ENCODE measurements at regions not wholly inside any gene's neighbourhood (a gene's known extent, or its start where the extent isn't known, plus 50 kb on each side); places are given as distances from the start of the nearest gene placed in this dataset.

- DNase-seq (ENCODE audit: low read depth, low spot score), result peak; percentile 40
These were observed 290.3 kb downstream of the TRIB2 start for GRCh38 chr2:13006829-13007717.

DNA sequence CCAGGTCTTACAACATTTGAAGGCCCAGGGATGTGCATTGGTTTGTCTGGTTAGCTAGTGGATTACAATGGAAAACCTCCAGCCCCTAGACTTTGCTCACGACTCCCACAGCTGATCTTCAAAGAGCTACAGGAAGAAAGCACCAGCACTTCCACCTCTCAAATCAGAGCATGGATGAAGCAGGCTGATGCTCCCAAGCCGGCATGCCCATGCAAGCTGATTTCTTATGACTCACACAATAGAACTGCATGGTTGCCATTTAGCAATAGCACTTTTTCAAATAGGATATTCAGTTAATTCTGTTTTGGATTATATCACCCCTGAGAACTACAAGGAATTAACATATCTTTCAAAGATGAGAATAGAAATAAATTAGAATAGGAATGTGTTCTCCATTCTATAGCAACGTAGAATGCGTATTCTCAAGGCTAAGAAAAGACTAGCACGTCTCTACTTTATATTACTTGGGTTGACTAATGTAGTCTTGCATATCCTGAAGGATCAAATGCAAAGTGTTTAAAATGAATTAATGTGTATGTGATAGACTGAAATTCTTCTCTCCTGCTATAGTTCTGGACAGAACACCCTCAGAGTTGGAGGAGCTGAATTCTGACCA, 292.4 kb downstream of the TRIB2 start:
- no peak for DNase-seq (ENCODE audit: low read depth, low spot score)

DNA sequence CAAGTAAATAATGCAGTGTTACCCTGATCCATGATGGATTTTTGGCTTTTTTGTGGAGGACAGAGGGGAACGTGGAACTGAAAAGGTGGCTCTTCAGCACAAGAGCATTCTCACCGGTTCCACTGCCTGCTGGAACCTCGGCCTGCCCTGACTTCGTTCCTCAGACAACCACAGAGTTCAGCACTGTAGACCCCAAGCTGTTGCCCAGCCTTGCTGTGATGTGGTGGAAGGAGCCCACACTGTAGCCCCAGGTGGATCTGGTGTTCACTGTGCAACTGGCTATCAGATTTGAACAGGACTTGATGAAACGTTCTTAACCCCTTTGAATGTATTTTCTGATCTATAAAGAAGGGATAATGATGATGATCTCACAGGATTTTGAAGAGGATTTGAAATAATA, 293.5 kb downstream of the TRIB2 start:
- no peak for DNase-seq (ENCODE audit: low read depth, low spot score)

GRCh38 chr2:13014783-13015182, 298.0 kb downstream of the TRIB2 start:
- no peak for DNase-seq (ENCODE audit: low read depth, low spot score)

DNA sequence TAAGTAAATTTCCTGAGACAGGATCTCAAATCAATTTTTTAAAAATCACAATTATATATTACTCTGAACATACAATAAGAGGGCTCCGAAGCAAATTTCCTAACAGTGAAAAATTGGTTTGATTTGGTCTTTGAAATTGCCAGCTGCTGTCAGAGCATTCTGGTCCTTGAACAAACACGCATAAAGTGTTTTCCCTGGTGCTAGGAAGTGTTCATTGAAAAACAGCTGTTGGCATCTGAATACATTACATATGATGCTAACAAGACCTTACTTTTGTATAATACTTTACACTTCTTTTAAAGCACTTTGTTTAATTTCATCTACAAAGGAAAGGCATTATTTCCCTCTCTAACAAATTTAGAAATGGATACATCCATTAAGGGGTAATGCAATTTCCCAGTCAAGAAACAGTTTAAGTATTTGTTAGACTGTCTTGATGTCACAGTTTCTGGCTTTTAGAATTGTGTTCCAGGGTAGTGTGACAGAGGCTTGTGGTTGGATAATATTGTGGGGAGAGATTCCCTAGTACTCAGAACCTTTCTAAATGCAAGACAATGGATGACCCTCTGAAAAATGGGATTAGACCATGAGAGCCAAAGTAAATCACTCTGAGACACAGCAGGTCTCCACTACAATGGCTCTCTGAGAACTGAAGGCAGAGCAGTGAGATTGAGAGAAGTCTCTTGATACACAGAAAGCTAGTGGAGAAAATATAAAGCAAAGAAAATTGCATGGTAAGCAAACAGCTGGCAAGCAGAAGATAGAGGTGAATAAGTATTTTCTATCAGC, 299.0 kb downstream of the TRIB2 start:
- no peak for DNase-seq (ENCODE audit: low read depth, low spot score)

- DNase-seq (ENCODE audit: low read depth, low spot score), result no peak
These were observed 301.8 kb downstream of the TRIB2 start for GRCh38 chr2:13018490-13018889.

DNA sequence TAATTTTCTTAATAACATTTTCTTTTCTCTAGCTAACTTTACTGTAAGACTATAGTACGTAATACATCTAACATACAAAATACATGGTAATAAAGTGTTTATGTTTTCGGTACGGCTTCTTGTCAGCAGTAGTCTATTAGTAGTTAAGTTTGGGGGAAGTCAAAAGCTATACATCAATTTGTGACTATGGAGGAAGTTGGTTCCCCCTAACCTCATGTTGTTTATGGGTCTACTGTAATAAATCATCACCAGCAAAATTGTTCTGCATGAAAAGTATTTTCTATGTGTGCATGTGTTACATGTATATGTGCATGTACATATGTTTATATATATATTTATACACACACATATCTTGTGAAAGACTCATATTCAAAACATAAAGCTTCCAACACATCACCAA, 303.0 kb downstream of the TRIB2 start:
- no peak for DNase-seq (ENCODE audit: low read depth, low spot score)

DNA sequence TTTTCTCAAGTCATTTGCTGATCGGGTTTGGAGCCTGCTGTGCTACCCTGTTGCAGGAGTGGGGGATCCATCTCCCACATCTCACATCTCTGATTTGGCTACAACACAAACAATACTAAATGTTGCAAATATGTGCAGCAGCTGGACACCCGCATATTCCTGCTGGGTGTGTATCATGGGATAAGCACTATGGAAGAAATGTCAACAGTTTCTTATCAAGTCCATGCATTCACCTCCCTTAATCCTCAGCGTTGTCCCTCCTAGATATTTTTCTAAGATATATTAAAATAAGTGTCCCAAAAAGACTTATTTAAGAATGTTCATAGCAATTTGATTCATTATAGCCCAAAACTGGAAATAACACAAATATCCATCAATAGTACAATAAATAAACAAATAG, 303.7 kb downstream of the TRIB2 start:
- DNase-seq (ENCODE audit: low read depth, low spot score), result no peak

DNA sequence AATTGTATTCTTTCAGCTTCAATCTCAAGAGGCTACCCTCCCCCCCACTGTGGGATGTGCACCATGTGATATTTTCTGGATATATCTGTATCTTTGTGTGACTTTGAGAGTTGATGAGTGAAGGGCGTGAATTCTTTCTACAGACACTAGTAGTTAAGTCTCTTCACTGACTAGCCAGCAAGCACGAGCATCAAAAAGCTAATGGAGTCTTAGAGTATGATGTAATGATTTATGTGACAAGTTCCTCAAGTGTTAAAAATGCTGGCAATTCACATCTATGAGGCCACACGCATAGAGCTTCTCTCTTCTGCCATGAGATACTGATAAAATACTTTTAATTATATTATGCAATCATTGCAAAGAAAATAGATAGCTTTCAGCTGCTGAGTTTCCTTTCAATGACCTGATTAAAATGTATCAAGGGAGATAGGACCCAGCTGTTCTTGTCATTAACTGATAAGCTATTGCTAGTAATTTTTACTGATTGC, 304.8 kb downstream of the TRIB2 start:
- no peak for DNase-seq (ENCODE audit: low read depth, low spot score)

DNA sequence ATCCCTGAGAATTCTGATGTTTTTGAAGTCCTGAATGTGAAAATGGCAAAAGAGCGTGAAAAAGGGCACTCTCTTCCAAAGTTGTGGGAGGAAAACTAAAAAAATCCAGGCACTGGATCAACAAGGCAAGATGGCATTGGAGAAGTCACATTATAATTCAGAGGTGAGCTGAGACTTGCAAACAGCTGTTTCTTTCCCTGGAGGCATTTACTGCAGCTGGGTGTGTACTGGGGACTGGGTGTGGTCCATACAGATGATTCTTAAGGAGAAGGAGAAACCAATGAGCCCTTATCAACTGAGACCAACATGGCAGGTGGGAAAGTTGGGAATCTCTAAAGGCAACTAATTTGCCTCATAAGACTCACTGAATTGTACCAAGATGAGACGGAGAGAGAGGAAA, 313.9 kb downstream of the TRIB2 start:
- no peak for DNase-seq (ENCODE audit: low read depth, low spot score)

DNA sequence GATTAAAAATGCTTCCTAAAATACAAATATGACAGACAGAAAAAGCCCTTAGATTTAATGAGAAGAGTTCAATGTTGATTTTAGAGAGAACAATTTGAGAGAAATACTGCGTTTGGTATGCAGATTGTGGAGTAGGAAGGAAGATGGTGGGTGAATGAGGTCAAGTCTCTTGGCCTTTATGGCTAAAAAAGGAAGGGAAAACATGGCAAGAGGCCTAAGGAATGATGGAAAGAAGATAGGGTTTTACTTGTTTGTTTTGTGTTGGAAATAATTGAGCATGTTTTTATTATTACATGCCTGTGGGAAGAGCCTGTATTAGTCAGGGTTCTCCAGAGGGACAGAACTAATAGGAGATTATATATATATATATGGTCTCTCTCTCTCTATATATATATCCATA, 318.1 kb downstream of the TRIB2 start:
- no peak for DNase-seq (ENCODE audit: low read depth, low spot score)

DNA sequence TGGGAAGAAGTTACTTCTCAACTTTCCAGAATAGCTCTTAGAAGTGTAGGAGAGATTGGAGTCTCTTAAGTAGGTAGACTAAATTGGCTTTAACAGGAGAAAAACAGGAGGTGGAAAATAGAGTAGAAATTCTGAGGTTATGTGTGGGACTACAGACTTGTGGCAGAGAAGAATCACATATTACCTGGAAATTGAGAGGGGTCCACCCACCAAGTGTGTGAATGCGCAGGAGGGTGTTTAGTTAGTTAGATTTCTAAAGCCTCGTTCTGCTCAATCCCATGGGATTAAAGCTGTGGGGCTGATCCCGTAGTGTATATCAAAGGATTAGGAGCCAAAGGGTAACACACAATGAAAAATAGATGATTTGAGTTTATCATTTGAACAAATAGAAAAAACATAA, 319.1 kb downstream of the TRIB2 start:
- no peak for DNase-seq (ENCODE audit: low read depth, low spot score)

GRCh38 chr2:13040043-13040442, 323.3 kb downstream of the TRIB2 start:
- DNase-seq (ENCODE audit: low read depth, low spot score), result no peak

DNA sequence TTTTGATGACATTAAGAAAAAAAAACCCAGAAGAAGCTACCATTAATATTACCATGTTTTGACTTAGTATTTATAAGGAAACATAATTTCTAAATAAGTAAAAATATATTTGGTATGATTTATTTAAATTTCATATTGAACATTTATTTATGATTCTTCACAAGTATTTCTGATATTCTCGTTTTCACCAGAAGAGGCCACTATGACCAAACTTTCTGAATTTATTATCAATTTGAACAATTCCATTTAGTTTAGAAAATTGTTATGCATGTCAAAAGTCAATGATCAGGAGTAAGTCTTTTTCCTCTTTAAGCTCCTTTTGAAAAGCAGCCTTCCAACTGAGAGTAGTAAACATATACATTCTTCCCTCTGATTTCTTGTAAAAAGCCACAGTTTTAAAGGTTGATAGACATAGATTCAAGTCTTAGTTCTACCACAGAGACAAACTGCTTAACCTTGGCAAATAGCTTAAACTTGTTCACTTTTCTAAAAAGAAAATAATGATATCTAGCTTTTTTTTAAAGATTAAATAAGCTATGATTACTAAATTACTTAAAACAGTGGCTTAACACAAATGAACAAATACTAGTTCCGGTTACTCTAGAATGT, 329.9 kb downstream of the TRIB2 start:
- no peak for DNase-seq (ENCODE audit: low read depth, low spot score)

DNA sequence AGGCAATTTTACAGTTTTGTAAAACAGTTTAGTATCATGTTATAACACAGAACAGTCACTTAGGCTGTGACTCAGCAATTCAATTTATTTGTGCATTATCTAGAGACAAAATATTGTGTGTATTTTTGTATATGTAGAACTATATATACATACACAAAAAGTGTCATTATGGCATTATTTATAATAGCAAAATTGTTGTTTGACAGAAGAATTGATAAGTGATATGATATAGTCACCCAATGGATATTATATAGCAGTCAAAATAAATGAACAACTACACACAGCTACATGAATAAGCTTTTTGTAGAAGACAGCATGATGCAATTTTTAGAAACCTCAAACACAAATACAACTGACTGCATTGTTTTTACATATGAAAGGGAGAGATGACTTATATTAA, 334.0 kb downstream of the TRIB2 start:
- no peak for DNase-seq (ENCODE audit: low read depth, low spot score)

GRCh38 chr2:13052547-13052946, 335.8 kb downstream of the TRIB2 start:
- DNase-seq (ENCODE audit: low read depth, low spot score), result no peak

DNA sequence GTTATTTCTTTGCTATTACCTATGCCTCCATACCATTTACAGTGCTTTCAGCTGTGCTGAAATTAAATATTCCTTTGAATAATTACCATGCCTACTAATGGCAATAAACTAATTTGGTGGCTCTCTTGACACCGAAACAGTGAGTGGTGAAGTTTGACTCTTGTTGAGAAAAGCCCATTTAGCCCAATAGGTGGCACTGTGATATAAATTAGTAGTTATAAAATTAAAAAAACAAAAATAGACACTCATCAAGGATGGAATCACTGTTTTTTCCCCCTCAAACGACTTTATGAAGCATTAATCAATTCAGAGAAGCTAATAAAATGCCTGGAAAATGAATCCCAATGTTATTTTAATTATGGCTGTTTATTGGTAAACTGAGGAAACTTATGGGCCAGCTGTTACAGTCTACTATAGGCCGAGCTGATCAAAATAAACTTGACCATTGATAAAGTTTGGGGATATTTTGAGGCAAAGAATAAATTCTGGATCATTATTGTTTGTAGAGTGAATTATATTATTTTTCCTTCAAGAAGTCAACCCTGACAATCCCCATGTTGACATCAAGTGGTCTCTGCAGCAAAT, 339.6 kb downstream of the TRIB2 start:
- no peak for DNase-seq (ENCODE audit: low read depth, low spot score)

GRCh38 chr2:13057671-13058070, 340.9 kb downstream of the TRIB2 start:
- DNase-seq (ENCODE audit: low read depth, low spot score), result no peak

DNA sequence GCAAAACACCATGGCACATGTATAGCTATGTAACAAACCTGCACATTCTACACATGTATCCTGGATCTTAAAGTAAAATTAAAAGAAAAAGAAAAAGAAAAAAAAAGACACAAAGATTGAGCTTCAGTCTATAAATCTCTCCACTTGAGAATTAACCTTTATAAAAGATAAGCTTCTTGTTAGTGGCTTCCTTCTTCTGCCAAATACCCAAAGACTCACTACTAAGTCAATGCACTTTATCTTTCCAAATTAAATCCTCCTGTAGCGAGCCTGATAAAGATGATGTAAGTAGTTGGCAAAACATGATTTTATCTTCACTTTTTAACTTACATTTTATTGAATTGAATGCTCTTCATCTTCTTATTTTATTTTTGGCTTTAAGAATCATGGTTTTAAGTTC, 349.9 kb downstream of the TRIB2 start:
- no peak for DNase-seq (ENCODE audit: low read depth, low spot score)

DNA sequence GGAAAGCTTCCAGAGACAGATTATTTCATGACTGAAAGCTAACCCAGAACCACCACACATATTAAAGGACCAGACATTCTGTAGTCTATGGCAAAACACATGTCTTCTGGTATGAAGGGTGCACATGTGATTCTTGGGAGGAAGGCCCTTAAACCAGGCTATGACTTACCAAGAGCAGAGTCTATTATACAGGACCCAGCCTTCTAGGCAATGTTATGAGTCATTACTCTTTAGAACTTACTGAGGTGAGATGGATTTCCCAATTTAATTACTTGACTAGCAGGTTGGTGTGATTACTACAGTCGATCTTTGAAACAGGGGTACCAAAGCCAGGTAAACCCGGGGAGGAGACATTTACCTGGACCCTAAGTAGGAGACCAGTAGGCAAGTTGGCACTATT, 350.8 kb downstream of the TRIB2 start:
- DNase-seq (ENCODE audit: low read depth, low spot score), result no peak

DNA sequence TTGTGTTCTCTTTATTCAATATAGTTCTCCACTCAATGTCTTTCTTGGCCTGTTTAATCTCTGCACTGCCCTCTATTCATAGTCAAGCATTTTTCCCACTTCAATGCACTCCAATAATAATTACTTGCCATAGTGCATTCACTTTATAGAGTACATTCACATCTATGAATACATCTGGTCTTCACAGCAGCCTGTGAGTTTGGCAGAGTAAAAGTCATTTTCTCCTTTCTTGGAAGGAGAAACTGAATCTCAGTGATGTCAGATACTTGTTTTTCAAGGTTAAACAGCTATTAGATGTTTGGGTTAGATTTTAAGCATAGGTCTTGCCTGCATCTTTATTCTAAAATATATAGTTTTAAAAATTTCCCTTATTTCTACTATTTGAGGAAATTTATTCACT, 373.2 kb downstream of the TRIB2 start:
- no peak for DNase-seq (ENCODE audit: low read depth, low spot score)

Data from pulmonary artery endothelial cell (primary cell).